C4-2B (cell line): ENCODE measurements at regions not wholly inside any gene's neighbourhood (a gene's known extent, or its start where the extent isn't known, plus 50 kb on each side); places are given as distances from the start of the nearest gene placed in this dataset.

Experiments used
- CTCF ChIP-seq: fragments of 450-650 bp; conservative IDR thresholded peaks from 2 replicates; pipeline ENCODE4 v1.5.1; 2017; ENCODE audit warnings: mild to moderate bottlenecking
- ZFX ChIP-seq: fragments of 450-650 bp; IDR thresholded peaks from 2 replicates; pipeline ENCODE4 v1.6.1; 2017

DNA sequence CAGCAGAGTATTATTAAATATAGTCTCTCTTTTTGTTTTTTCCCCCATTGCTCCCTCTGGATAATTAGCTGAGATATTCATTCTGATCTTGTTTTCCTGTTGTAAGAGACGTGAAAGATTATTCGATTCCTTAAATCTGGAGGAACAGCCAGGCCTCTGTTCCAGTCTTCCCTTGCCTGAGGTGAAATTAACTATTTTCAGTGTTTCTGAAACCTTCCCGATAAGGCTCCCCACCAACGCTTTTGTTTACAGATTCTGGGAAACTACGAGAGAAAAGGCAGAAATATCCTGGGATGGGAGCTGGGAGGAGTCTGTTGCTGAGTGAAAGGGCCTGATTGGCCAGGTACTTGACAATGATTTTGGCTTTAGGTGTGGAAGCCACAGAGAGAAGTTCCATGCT is 63.6 kb upstream of the AGR3 start:
- no peak for TF ChIP-seq CTCF
- no peak for TF ChIP-seq ZFX
